Mesothelial cell of epicardium (in vitro differentiated cells): ENCODE measurements at regions not wholly inside any gene's neighbourhood (a gene's known extent, or its start where the extent isn't known, plus 50 kb on each side); places are given as distances from the start of the nearest gene placed in this dataset.

Experiments used
- DNase-seq, 2 experiments: peaks; one replicate each; pipeline ENCODE4 v3.0.0; 2021; ENCODE audit warnings: low spot score in 2 of 2; ENCODE audit not compliant: unreplicated experiment in 2 of 2
- H3K27ac Mint-ChIP-seq: 2 replicates; pipeline ENCODE4 v1.8.0; 2021; ENCODE audit warnings: mixed read lengths
- H3K27me3 Mint-ChIP-seq: 2 replicates; pipeline ENCODE4 v1.8.0; 2021; ENCODE audit warnings: low read depth, mixed read lengths
- H3K36me3 Mint-ChIP-seq: 2 replicates; pipeline ENCODE4 v1.8.0; 2021; ENCODE audit warnings: mixed read lengths
- H3K4me1 Mint-ChIP-seq: 2 replicates; pipeline ENCODE4 v1.8.0; 2021; ENCODE audit warnings: mixed read lengths
- H3K4me3 Mint-ChIP-seq: 2 replicates; pipeline ENCODE4 v1.8.0; 2021; ENCODE audit warnings: mild to moderate bottlenecking, moderate library complexity, mixed read lengths
- H3K9me3 Mint-ChIP-seq: 2 replicates; pipeline ENCODE4 v1.8.0; 2021; ENCODE audit warnings: mixed read lengths
- CTCF ChIP-seq: fragments of 200-600 bp; sonication (generic); IDR thresholded peaks from one replicate; pipeline ENCODE4 v1.5.0; 2021; ENCODE audit warnings: antibody characterized with exemption; ENCODE audit not compliant: unreplicated experiment

GRCh38 chr9:25904701-25905100 lies 226.5 kb upstream of the TUSC1 start:
- no peaks in the 10 kb centered on the region for H3K36me3 Mint-ChIP-seq
- H3K4me1 Mint-ChIP-seq = no peaks in the 10 kb centered on the region
- no peak overlapping the region for H3K27ac Mint-ChIP-seq

GRCh38 chr9:25891527-25891926 lies 213.3 kb upstream of the TUSC1 start:
- DNase-seq = no peak
- Mint-ChIP-seq H3K27me3 (no peaks in the 10 kb centered on the region), H3K9me3 (peaks cover 25% of the 10 kb centered on the region), H3K36me3 (no peaks in the 10 kb centered on the region), H3K27ac (no peak overlapping the region), H3K4me3 (no peak overlapping the region), H3K4me1 (no peaks in the 10 kb centered on the region)
- TF ChIP-seq CTCF = no peak

More at GRCh38 chr9:25904701-25905100, 226.5 kb upstream of the TUSC1 start:
- H3K27me3 Mint-ChIP-seq = no peaks in the 10 kb centered on the region
- DNase-seq = no peak
- no peak for TF ChIP-seq CTCF
- H3K9me3 Mint-ChIP-seq = peaks cover 6% of the 10 kb centered on the region
- no peak overlapping the region for H3K4me3 Mint-ChIP-seq

GRCh38 chr9:25889661-25890060 lies 211.4 kb upstream of the TUSC1 start:
- Mint-ChIP-seq H3K36me3 (no peaks in the 10 kb centered on the region), H3K4me1 (no peaks in the 10 kb centered on the region), H3K27ac (no peak overlapping the region), H3K27me3 (no peaks in the 10 kb centered on the region), H3K9me3 (peaks cover 18% of the 10 kb centered on the region), H3K4me3 (no peak overlapping the region)
- DNase-seq = no peak
- TF ChIP-seq CTCF = no peak

- no peak for TF ChIP-seq CTCF
- no peaks in the 10 kb centered on the region for H3K36me3 Mint-ChIP-seq
- peaks cover 16% of the 10 kb centered on the region for H3K9me3 Mint-ChIP-seq
- H3K4me1 Mint-ChIP-seq = no peaks in the 10 kb centered on the region
- DNase-seq = no peak
- no peak overlapping the region for H3K4me3 Mint-ChIP-seq
- no peak overlapping the region for H3K27ac Mint-ChIP-seq
- H3K27me3 Mint-ChIP-seq = no peaks in the 10 kb centered on the region
Measured at GRCh38 chr9:25876248-25876647, 198.0 kb upstream of the TUSC1 start.

GRCh38 chr9:25864509-25864908 lies 186.3 kb upstream of the TUSC1 start:
- H3K4me3 Mint-ChIP-seq = no peak overlapping the region
- H3K36me3 Mint-ChIP-seq = no peaks in the 10 kb centered on the region
- no peak overlapping the region for H3K27ac Mint-ChIP-seq
- H3K9me3 Mint-ChIP-seq = peaks cover 4% of the 10 kb centered on the region
- no peak for TF ChIP-seq CTCF
- DNase-seq = no peak
- no peaks in the 10 kb centered on the region for H3K27me3 Mint-ChIP-seq
- no peaks in the 10 kb centered on the region for H3K4me1 Mint-ChIP-seq

GRCh38 chr9:25861421-25861820 lies 183.2 kb upstream of the TUSC1 start:
- DNase-seq = no peak
- Mint-ChIP-seq H3K4me3 (no peak overlapping the region), H3K36me3 (no peaks in the 10 kb centered on the region), H3K27me3 (no peaks in the 10 kb centered on the region), H3K9me3 (peaks cover 3% of the 10 kb centered on the region), H3K27ac (no peak overlapping the region), H3K4me1 (no peaks in the 10 kb centered on the region)
- TF ChIP-seq CTCF = no peak
